MM.1S (cell line): ENCODE measurements at regions not wholly inside any gene's neighbourhood (a gene's known extent, or its start where the extent isn't known, plus 50 kb on each side); places are given as distances from the start of the nearest gene placed in this dataset.
"Not testable (repeated sequence)": the region's sequence is repeated elsewhere in the genome, so short reads cannot be mapped to it uniquely, and the experiment has no call there.

Experiments used
- DNase-seq: peaks from one replicate; pipeline ENCODE4 v3.0.0-alpha.2; 2015
- H2AFZ ChIP-seq: fragments of 300-600 bp; sonication (generic); 2 replicates; pipeline ENCODE4 v1.6.0; 2016; ENCODE audit warnings: antibody characterized with exemption, low read length
- H3F3A ChIP-seq: fragments of 300-600 bp; sonication (generic); 2 replicates; pipeline ENCODE4 v1.6.1; 2016; ENCODE audit warnings: mild to moderate bottlenecking, antibody characterized with exemption, low read length, moderate library complexity, mixed read lengths; ENCODE audit not compliant: insufficient read depth
- H3K27ac ChIP-seq: fragments of 300-600 bp; sonication (generic); 2 replicates; pipeline ENCODE4 v1.5.1; 2016; ENCODE audit warnings: mild to moderate bottlenecking, low read length
- H3K27me3 ChIP-seq: fragments of 300-600 bp; sonication (generic); replicated peaks from 2 replicates; pipeline ENCODE4 v1.6.0; 2016; ENCODE audit warnings: low read length; ENCODE audit not compliant: insufficient read depth
- H3K36me3 ChIP-seq: fragments of 300-600 bp; sonication (generic); replicated peaks from 2 replicates; pipeline ENCODE4 v1.6.1; 2016; ENCODE audit warnings: mild to moderate bottlenecking, low read length, mixed read lengths; ENCODE audit not compliant: insufficient read depth
- H3K4me1 ChIP-seq: fragments of 300-600 bp; sonication (generic); 2 replicates; pipeline ENCODE4 v1.6.1; 2016; ENCODE audit warnings: low read length, mixed read lengths
- H3K4me2 ChIP-seq: fragments of 300-600 bp; sonication (generic); 2 replicates; pipeline ENCODE4 v1.6.0; 2016; ENCODE audit warnings: low read depth, low read length
- H3K4me3 ChIP-seq: fragments of 300-600 bp; sonication (generic); 2 replicates; pipeline ENCODE4 v1.5.1; 2016; ENCODE audit warnings: low read length, mixed read lengths
- H3K79me2 ChIP-seq: fragments of 300-600 bp; sonication (generic); 2 replicates; pipeline ENCODE4 v1.6.1; 2016; ENCODE audit warnings: mixed run types, low read length, mixed read lengths
- H3K9ac ChIP-seq: fragments of 300-600 bp; sonication (generic); 2 replicates; pipeline ENCODE4 v1.6.1; 2016; ENCODE audit warnings: low read length, mixed read lengths
- H3K9me2 ChIP-seq: fragments of 300-600 bp; sonication (generic); replicated peaks from 2 replicates; pipeline ENCODE4 v1.6.1; 2016; ENCODE audit warnings: mild to moderate bottlenecking, low read length, mixed read lengths; ENCODE audit not compliant: insufficient read depth
- H3K9me3 ChIP-seq: fragments of 300-600 bp; sonication (generic); replicated peaks from 2 replicates; pipeline ENCODE4 v1.6.1; 2016; ENCODE audit warnings: mild to moderate bottlenecking, low read length, mixed read lengths; ENCODE audit not compliant: insufficient read depth
- H4K20me1 ChIP-seq: fragments of 300-600 bp; sonication (generic); 2 replicates; pipeline ENCODE4 v1.6.1; 2016; ENCODE audit warnings: mild to moderate bottlenecking, low read length, moderate library complexity, mixed read lengths; ENCODE audit not compliant: insufficient read depth
- EZH2 ChIP-seq: fragments of 300-600 bp; sonication (generic); optimal IDR thresholded peaks from 2 replicates; pipeline ENCODE3; 2017; ENCODE audit warnings: low read depth, mild to moderate bottlenecking, antibody characterized with exemption, low read length, mixed read lengths
- EZH2phosphoT487 ChIP-seq: fragments of 300-600 bp; sonication (generic); IDR thresholded peaks from 2 replicates; pipeline ENCODE4 v1.6.1; 2018; ENCODE audit warnings: antibody characterized with exemption, low read length
- TF ChIP-seq, protein P1 (sequence below): fragments of 300-600 bp; sonication (generic); IDR thresholded peaks from 2 replicates; pipeline ENCODE4 v1.5.1; 2016; ENCODE audit warnings: antibody characterized with exemption, low read length, mixed read lengths

GRCh38 chr7:66429498-66430163, 199.1 kb upstream of the KCTD7 start:
- Histone ChIP-seq H2AFZ (no peak overlapping the region), H4K20me1 (no peaks in the 10 kb centered on the region), H3K27me3 (no peaks in the 10 kb centered on the region), H3K4me1 (no peaks in the 10 kb centered on the region), H3K4me2 (no peak overlapping the region), H3K79me2 (no peaks in the 10 kb centered on the region), H3K9me2 (no peaks in the 10 kb centered on the region), H3F3A (no peaks in the 10 kb centered on the region), H3K4me3 (no peak overlapping the region), H3K36me3 (no peaks in the 10 kb centered on the region), H3K9me3 (no peaks in the 10 kb centered on the region), H3K27ac (no peak overlapping the region), H3K9ac (no peak overlapping the region)
- TF ChIP-seq, protein P1, sequence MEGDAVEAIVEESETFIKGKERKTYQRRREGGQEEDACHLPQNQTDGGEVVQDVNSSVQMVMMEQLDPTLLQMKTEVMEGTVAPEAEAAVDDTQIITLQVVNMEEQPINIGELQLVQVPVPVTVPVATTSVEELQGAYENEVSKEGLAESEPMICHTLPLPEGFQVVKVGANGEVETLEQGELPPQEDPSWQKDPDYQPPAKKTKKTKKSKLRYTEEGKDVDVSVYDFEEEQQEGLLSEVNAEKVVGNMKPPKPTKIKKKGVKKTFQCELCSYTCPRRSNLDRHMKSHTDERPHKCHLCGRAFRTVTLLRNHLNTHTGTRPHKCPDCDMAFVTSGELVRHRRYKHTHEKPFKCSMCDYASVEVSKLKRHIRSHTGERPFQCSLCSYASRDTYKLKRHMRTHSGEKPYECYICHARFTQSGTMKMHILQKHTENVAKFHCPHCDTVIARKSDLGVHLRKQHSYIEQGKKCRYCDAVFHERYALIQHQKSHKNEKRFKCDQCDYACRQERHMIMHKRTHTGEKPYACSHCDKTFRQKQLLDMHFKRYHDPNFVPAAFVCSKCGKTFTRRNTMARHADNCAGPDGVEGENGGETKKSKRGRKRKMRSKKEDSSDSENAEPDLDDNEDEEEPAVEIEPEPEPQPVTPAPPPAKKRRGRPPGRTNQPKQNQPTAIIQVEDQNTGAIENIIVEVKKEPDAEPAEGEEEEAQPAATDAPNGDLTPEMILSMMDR, result no peak
- TF ChIP-seq EZH2phosphoT487 (no peak), EZH2 (no peak)
- DNase-seq, result no peak

DNA sequence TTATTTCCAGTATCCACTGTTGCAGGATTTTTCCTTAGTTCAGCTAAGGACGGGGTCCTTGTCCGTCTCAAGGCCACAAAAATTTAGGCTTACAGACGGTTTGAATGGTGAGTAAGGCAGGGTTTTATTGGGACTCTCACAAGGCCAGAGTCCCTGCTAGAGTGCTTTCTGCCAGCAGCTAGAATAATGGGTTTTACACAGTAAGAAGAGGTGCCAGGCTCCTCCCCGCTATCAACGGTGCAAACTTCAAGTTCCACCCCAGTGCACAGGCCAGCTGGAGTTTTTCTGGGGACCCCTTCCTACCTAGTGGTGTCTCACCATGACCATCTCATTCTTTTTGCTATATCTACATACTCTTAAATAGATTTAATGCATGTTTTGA, 198.5 kb upstream of the KCTD7 start:
- no peak for DNase-seq
- TF ChIP-seq EZH2, result no peak
- TF ChIP-seq, protein P1, result no peak
- Histone ChIP-seq H4K20me1 (no peaks in the 10 kb centered on the region), H3K9me2 (no peaks in the 10 kb centered on the region), H3K9me3 (no peaks in the 10 kb centered on the region), H3K9ac (no peak overlapping the region), H3K27ac (no peak overlapping the region), H3F3A (no peaks in the 10 kb centered on the region), H3K4me1 (no peaks in the 10 kb centered on the region), H2AFZ (no peak overlapping the region), H3K79me2 (no peaks in the 10 kb centered on the region), H3K4me3 (no peak overlapping the region), H3K36me3 (no peaks in the 10 kb centered on the region), H3K27me3 (no peaks in the 10 kb centered on the region), H3K4me2 (no peak overlapping the region)

GRCh38 chr7:66438703-66439405, 189.8 kb upstream of the KCTD7 start:
- H3K4me3 ChIP-seq, H2AFZ ChIP-seq, H3F3A ChIP-seq, H3K9ac ChIP-seq, H3K4me2 ChIP-seq, H3K27ac ChIP-seq, H3K9me2 ChIP-seq, H3K79me2 ChIP-seq, H4K20me1 ChIP-seq, H3K27me3 ChIP-seq, H3K9me3 ChIP-seq, DNase-seq, H3K36me3 ChIP-seq, H3K4me1 ChIP-seq: not testable (repeated sequence)

DNA sequence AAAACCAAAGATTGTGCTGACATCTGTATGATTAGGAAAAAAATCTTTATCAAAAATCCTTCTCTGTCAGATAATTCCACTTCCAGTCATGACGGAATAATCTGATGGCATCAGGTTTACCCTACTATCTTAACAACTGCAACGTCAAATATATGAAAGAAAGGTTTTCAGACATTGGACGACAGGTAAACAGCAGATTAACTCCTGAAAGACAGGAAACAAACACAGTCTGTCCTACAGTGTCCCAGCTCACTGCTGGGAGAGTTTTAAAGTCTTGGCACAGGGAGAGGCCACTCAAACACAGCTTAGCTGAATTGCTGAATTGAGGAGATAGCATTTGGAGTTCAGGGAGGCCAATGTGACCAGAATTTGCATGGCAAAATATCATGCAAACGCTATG, 186.3 kb upstream of the KCTD7 start:
- H3K9ac ChIP-seq, result no peak overlapping the region
- H3K4me1 ChIP-seq, result no peaks in the 10 kb centered on the region
- no peak overlapping the region for H3K27ac ChIP-seq
- H3K4me3 ChIP-seq, result no peak overlapping the region
- TF ChIP-seq EZH2 (no peak), EZH2phosphoT487 (no peak)
- TF ChIP-seq, protein P1, result no peak
- no peaks in the 10 kb centered on the region for H3K9me2 ChIP-seq
- H2AFZ ChIP-seq, result no peak overlapping the region
- no peaks in the 10 kb centered on the region for H3K36me3 ChIP-seq
- no peak for DNase-seq
- H3K27me3 ChIP-seq, result no peaks in the 10 kb centered on the region
- no peaks in the 10 kb centered on the region for H3K9me3 ChIP-seq
- H3F3A ChIP-seq, result no peaks in the 10 kb centered on the region
- no peaks in the 10 kb centered on the region for H3K79me2 ChIP-seq
- H4K20me1 ChIP-seq, result no peaks in the 10 kb centered on the region
- H3K4me2 ChIP-seq, result no peak overlapping the region
